Thyroid gland (tissue), 4 donors: ENCODE measurements at regions not wholly inside any gene's neighbourhood (a gene's known extent, or its start where the extent isn't known, plus 50 kb on each side); places are given as distances from the start of the nearest gene placed in this dataset.
"Not testable (repeated sequence)": the region's sequence is repeated elsewhere in the genome, so short reads cannot be mapped to it uniquely, and the experiment has no call there.

Experiments
- DNase-seq, 2 donors: peaks; one replicate each; pipeline ENCODE4 v3.0.0-alpha.2; 2019
- H3K27ac ChIP-seq, 3 donors: fragments of 200-600 bp; sonication (generic); 1 replicate in 2 of 3; 2 replicates in 1 of 3; pipeline ENCODE4 v1.5.1; 2016 to 2019; ENCODE audit warnings: mild to moderate bottlenecking in 1 of 3, moderate library complexity in 1 of 3
- H3K27me3 ChIP-seq: fragments of 200-600 bp; sonication (generic); one replicate; pipeline ENCODE4 v1.5.1; 2019
- H3K36me3 ChIP-seq, 2 donors: fragments of 200-600 bp; sonication (generic); one replicate each; pipeline ENCODE4 v1.5.1; 2016 to 2019
- H3K4me1 ChIP-seq, 2 donors: fragments of 200-600 bp; sonication (generic); one replicate each; pipeline ENCODE4 v1.5.1; 2017 to 2019
- H3K4me3 ChIP-seq, 3 donors: fragments of 200-600 bp; sonication (generic); replicated peaks in 1 of 3; 1 replicate in 2 of 3; 2 replicates in 1 of 3; pipeline ENCODE4 v1.5.1; 2016; ENCODE audit warnings: mild to moderate bottlenecking in 1 of 3
- H3K9me3 ChIP-seq: fragments of 200-600 bp; sonication (generic); one replicate; pipeline ENCODE4 v1.5.1; 2017
- CTCF ChIP-seq, 6 experiments: fragments of 200-600 bp in 3 of 6; fragments of 450-650 bp in 3 of 6; sonication (generic) in 3 of 6; IDR thresholded peaks; one replicate each; pipeline ENCODE4 v1.5.1; 2016 to 2019; ENCODE audit warnings: antibody characterized with exemption in 6 of 6, mild to moderate bottlenecking in 2 of 6, inconsistent platforms in 1 of 6, moderate library complexity in 1 of 6
- POLR2A ChIP-seq, 2 donors: fragments of 450-650 bp; IDR thresholded peaks; one replicate each; pipeline ENCODE4 v1.6.1; 2017; ENCODE audit warnings: antibody characterized with exemption in 2 of 2, mild to moderate bottlenecking in 2 of 2, moderate library complexity in 1 of 2
- WGBS, 2 donors: methylation state at CpG; one replicate each; pipeline ENCODE4 v1.1.5; 2017; 5-methylcytosine and 5-hydroxymethylcytosine counted together
- intact Hi-C: fragments of 100-400 bp; cut with DNase I; formaldehyde crosslinking; loops from one replicate; pipeline ENCODE4 v1.15.1; 2023

- no peaks in the 10 kb centered on the region for H3K36me3 ChIP-seq
These were observed 158.6 kb upstream of the LCORL start for GRCh38 chr4:18180122-18180521.

DNA sequence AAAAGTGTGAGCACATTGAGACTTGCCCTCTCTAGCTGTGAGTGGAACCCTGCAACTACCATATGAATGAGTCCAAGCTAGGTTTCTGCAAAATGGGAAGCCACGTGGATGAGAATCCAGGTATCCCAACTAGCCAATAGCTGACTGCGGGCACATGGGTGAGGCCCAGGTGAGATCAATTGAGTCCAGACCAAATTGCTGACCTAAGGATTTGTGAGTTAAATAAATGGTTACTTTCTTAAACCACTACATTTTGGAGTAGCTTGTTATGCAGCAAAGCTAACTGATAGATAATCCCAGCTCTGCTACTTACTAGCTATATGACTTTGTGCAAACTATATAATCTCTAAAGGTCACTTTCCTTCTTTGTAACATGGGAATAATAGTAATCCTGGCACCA, 150.3 kb upstream of the LCORL start:
- no peak overlapping the region for H3K27ac ChIP-seq
- no peaks in the 10 kb centered on the region for H3K27me3 ChIP-seq
- WGBS, 2 donors: 91 to 95% methylated on average over 2 of the region's 2 CpGs
- H3K4me1 ChIP-seq: no peaks in the 10 kb centered on the region
- no peak for DNase-seq
- H3K9me3 ChIP-seq: no peaks in the 10 kb centered on the region
- no peak overlapping the region for H3K4me3 ChIP-seq
- intact Hi-C loops: no loop called here
- no peaks in the 10 kb centered on the region for H3K36me3 ChIP-seq
- TF ChIP-seq CTCF (IDR thresholded peaks at IDR 0.05) (no peak), POLR2A (IDR thresholded peaks at IDR 0.05) (no peak)

More at GRCh38 chr4:18180122-18180521, 158.6 kb upstream of the LCORL start:
- Histone ChIP-seq H3K4me1 (no peaks in the 10 kb centered on the region), H3K4me3 (no peak overlapping the region), H3K27ac (no peak overlapping the region), H3K27me3 (no peaks in the 10 kb centered on the region), H3K9me3 (no peaks in the 10 kb centered on the region)
- DNase-seq: no peak
- TF ChIP-seq CTCF (IDR thresholded peaks at IDR 0.05): no peak
- TF ChIP-seq POLR2A (IDR thresholded peaks at IDR 0.05): no peak
- 74 to 79% methylated on average over 4 of the region's 4 CpGs for WGBS, 2 donors
- intact Hi-C loops: no loop called here

GRCh38 chr4:18167831-18168230, 146.3 kb upstream of the LCORL start:
- no peak for TF ChIP-seq POLR2A (IDR thresholded peaks at IDR 0.05)
- no peak for TF ChIP-seq CTCF (IDR thresholded peaks at IDR 0.05)
- no peak overlapping the region for H3K4me3 ChIP-seq

GRCh38 chr4:18166925-18167324, 145.4 kb upstream of the LCORL start:
- Histone ChIP-seq H3K27me3 (no peaks in the 10 kb centered on the region), H3K9me3 (no peaks in the 10 kb centered on the region), H3K36me3 (no peaks in the 10 kb centered on the region), H3K4me1 (no peaks in the 10 kb centered on the region), H3K4me3 (no peak overlapping the region), H3K27ac (no peak overlapping the region)
- 89% methylated on average over 3 of the region's 3 CpGs for WGBS, 2 donors
- no peak for DNase-seq
- intact Hi-C loops: no loop called here
- TF ChIP-seq POLR2A (IDR thresholded peaks at IDR 0.05): no peak
- TF ChIP-seq CTCF (IDR thresholded peaks at IDR 0.05): no peak

More at GRCh38 chr4:18167831-18168230, 146.3 kb upstream of the LCORL start:
- intact Hi-C loops: no loop called here
- H3K4me1 ChIP-seq: no peaks in the 10 kb centered on the region
- no peaks in the 10 kb centered on the region for H3K36me3 ChIP-seq
- WGBS, 2 donors: 81 to 82% methylated on average over 4 of the region's 4 CpGs
- no peaks in the 10 kb centered on the region for H3K27me3 ChIP-seq
- no peak for DNase-seq
- H3K27ac ChIP-seq: no peak overlapping the region
- H3K9me3 ChIP-seq: no peaks in the 10 kb centered on the region

- no peaks in the 10 kb centered on the region for H3K27me3 ChIP-seq
- H3K9me3 ChIP-seq: no peaks in the 10 kb centered on the region
- no peaks in the 10 kb centered on the region for H3K4me1 ChIP-seq
- no peaks in the 10 kb centered on the region for H3K36me3 ChIP-seq
- no peak for DNase-seq
- intact Hi-C loops: no loop called here
- 88 to 89% methylated on average over 1 of the region's 1 CpG for WGBS, 2 donors
- no peak overlapping the region for H3K27ac ChIP-seq
- TF ChIP-seq POLR2A (IDR thresholded peaks at IDR 0.05): no peak
- no peak for TF ChIP-seq CTCF (IDR thresholded peaks at IDR 0.05)
- no peak overlapping the region for H3K4me3 ChIP-seq
These were observed 140.9 kb upstream of the LCORL start for GRCh38 chr4:18162453-18162852.

GRCh38 chr4:18159117-18159912, 137.8 kb upstream of the LCORL start:
- H3K27ac ChIP-seq, H3K4me3 ChIP-seq, intact Hi-C loops, H3K4me1 ChIP-seq, H3K27me3 ChIP-seq, H3K9me3 ChIP-seq, DNase-seq, H3K36me3 ChIP-seq: not testable (repeated sequence)
- 93 to 95% methylated on average over 13 to 29 of the region's 51 CpGs for WGBS, 2 donors
